ENCODE measurements at regions not wholly inside any gene's neighbourhood (a gene's known extent, or its start where the extent isn't known, plus 50 kb on each side); places are given as distances from the start of the nearest gene placed in this dataset.

- no TSS peak for BruUV-seq (replicated peaks)
- Histone ChIP-seq H3K27ac (ENCODE audit: low read length) (no peak overlapping the region), H3K4me3 (ENCODE audit: low read depth in 2 of 2, low read length in 2 of 2) (no peak overlapping the region), H3K27me3 (ENCODE audit: control insufficient read depth, insufficient read depth, low read length) (peaks cover 7% of the 10 kb centered on the region), H3K9me3 (ENCODE audit: control insufficient read depth, insufficient read depth, low read depth, low read length) (no peaks in the 10 kb centered on the region), H3K36me3 (ENCODE audit: control insufficient read depth, insufficient read depth, low read length) (no peaks in the 10 kb centered on the region), H3K4me1 (ENCODE audit: control insufficient read depth, insufficient read depth, low read length) (no peaks in the 10 kb centered on the region)
- in situ Hi-C loops (cut with HindIII; ENCODE audit: low pct_unique_long_range_greater_than_20kb, low sequenced_read_pairs) (no loop called here), intact Hi-C loops (cut with micrococcal nuclease; ENCODE audit: unreplicated experiment) (no loop called here)
- CTCF ChIA-PET = no interaction called here
- DNase-seq (ENCODE audit: low read depth, low spot score) = no peak
- TF ChIP-seq POLR2AphosphoS5 (IDR thresholded peaks at IDR 0.05; ENCODE audit: low read depth, low read length) (no peak), SIN3A (IDR thresholded peaks at IDR 0.05; ENCODE audit: borderline replicate concordance, insufficient read depth, low read depth, low read length) (no peak), REST (IDR thresholded peaks at IDR 0.05; ENCODE audit: insufficient read depth in 1 of 2, low read depth in 2 of 2, low read length in 1 of 2) (no peak), TCF7L2 (IDR thresholded peaks at IDR 0.05; ENCODE audit: low read depth, low read length) (no peak), CTCF (IDR thresholded peaks at IDR 0.05) (no peak)
- POLR2A ChIA-PET = no interaction called here
- no peak for ATAC-seq
Observed at GRCh38 chr5:135707302-135707701, 127.2 kb upstream of the SLC25A48 start.

GRCh38 chr5:135706893-135707292, 127.6 kb upstream of the SLC25A48 start:
- H3K36me3 ChIP-seq (ENCODE audit: control insufficient read depth, insufficient read depth, low read length) = no peaks in the 10 kb centered on the region
- H3K9me3 ChIP-seq (ENCODE audit: control insufficient read depth, insufficient read depth, low read depth, low read length) = no peaks in the 10 kb centered on the region
- no peak for DNase-seq (ENCODE audit: low read depth, low spot score)
- no peak overlapping the region for H3K4me3 ChIP-seq (ENCODE audit: low read depth in 2 of 2, low read length in 2 of 2)
- no TSS peak for BruUV-seq (replicated peaks)
- intact Hi-C loops (cut with micrococcal nuclease; ENCODE audit: unreplicated experiment) (no loop called here), in situ Hi-C loops (cut with HindIII; ENCODE audit: low pct_unique_long_range_greater_than_20kb, low sequenced_read_pairs) (no loop called here)
- ChIA-PET CTCF (no interaction called here), POLR2A (no interaction called here)
- H3K27me3 ChIP-seq (ENCODE audit: control insufficient read depth, insufficient read depth, low read length) = peaks cover 7% of the 10 kb centered on the region
- no peaks in the 10 kb centered on the region for H3K4me1 ChIP-seq (ENCODE audit: control insufficient read depth, insufficient read depth, low read length)
- H3K27ac ChIP-seq (ENCODE audit: low read length) = no peak overlapping the region
- ATAC-seq = no peak
- TF ChIP-seq CTCF (IDR thresholded peaks at IDR 0.05) (no peak), SIN3A (IDR thresholded peaks at IDR 0.05; ENCODE audit: borderline replicate concordance, insufficient read depth, low read depth, low read length) (no peak), TCF7L2 (IDR thresholded peaks at IDR 0.05; ENCODE audit: low read depth, low read length) (no peak), POLR2AphosphoS5 (IDR thresholded peaks at IDR 0.05; ENCODE audit: low read depth, low read length) (no peak), REST (IDR thresholded peaks at IDR 0.05; ENCODE audit: insufficient read depth in 1 of 2, low read depth in 2 of 2, low read length in 1 of 2) (no peak)

Data from Panc1 (cell line).